Right forelimb (tissue), 1 donor: ENCODE measurements at regions not wholly inside any gene's neighbourhood (a gene's known extent, or its start where the extent isn't known, plus 50 kb on each side); places are given as distances from the start of the nearest gene placed in this dataset.
"Not testable (repeated sequence)": the region's sequence is repeated elsewhere in the genome, so short reads cannot be mapped to it uniquely, and the experiment has no call there.

ENCODE experiments used
- DNase-seq: peaks from one replicate; pipeline ENCODE4 v3.0.0-alpha.2; 2018

GRCh38 chr2:220580113-220580512 lies 952.7 kb downstream of the SLC4A3 start:
- DNase-seq: no peak

GRCh38 chr2:220583725-220584124 lies 956.3 kb downstream of the SLC4A3 start:
- no peak for DNase-seq

GRCh38 chr2:220585241-220585640 lies 957.8 kb downstream of the SLC4A3 start:
- DNase-seq: no peak

- no peak for DNase-seq
Observed at GRCh38 chr2:220586980-220587530, 959.6 kb downstream of the SLC4A3 start.

- DNase-seq: no peak
Observed at GRCh38 chr2:220588148-220588547, 960.7 kb downstream of the SLC4A3 start.

- no peak for DNase-seq
Observed at GRCh38 chr2:220590476-220590875, 963.0 kb downstream of the SLC4A3 start.

GRCh38 chr2:220593526-220593925 lies 966.1 kb downstream of the SLC4A3 start:
- no peak for DNase-seq

- DNase-seq: no peak
Observed at GRCh38 chr2:220601674-220602073, 970.4 kb downstream of the EPHA4 start.

- not testable (repeated sequence) for DNase-seq
Observed at GRCh38 chr2:220613004-220613403, 959.1 kb downstream of the EPHA4 start.

GRCh38 chr2:220614064-220614463 lies 958.0 kb downstream of the EPHA4 start:
- no peak for DNase-seq

- DNase-seq: no peak
Observed at GRCh38 chr2:220619525-220620220, 952.4 kb downstream of the EPHA4 start.

- no peak for DNase-seq
Observed at GRCh38 chr2:220626603-220627002, 945.5 kb downstream of the EPHA4 start.

- no peak for DNase-seq
Observed at GRCh38 chr2:220628252-220628651, 943.9 kb downstream of the EPHA4 start.

- no peak for DNase-seq
Observed at GRCh38 chr2:220641137-220641536, 931.0 kb downstream of the EPHA4 start.

GRCh38 chr2:220646424-220646823 lies 925.7 kb downstream of the EPHA4 start:
- DNase-seq: no peak

GRCh38 chr2:220648628-220649027 lies 923.5 kb downstream of the EPHA4 start:
- DNase-seq: no peak

- no peak for DNase-seq
Observed at GRCh38 chr2:220653776-220654175, 918.3 kb downstream of the EPHA4 start.

GRCh38 chr2:220654322-220654721 lies 917.8 kb downstream of the EPHA4 start:
- no peak for DNase-seq

- no peak for DNase-seq
Observed at GRCh38 chr2:220660277-220661145, 911.6 kb downstream of the EPHA4 start.

GRCh38 chr2:220662431-220662830 lies 909.7 kb downstream of the EPHA4 start:
- DNase-seq: no peak

GRCh38 chr2:220663065-220663464 lies 909.0 kb downstream of the EPHA4 start:
- no peak for DNase-seq

- no peak for DNase-seq
Observed at GRCh38 chr2:220664272-220665107, 907.6 kb downstream of the EPHA4 start.

GRCh38 chr2:220665108-220665471 lies 907.0 kb downstream of the EPHA4 start:
- no peak for DNase-seq
